IPS-20b (cell line): ENCODE measurements at regions not wholly inside any gene's neighbourhood (a gene's known extent, or its start where the extent isn't known, plus 50 kb on each side); places are given as distances from the start of the nearest gene placed in this dataset.

Experiments
- H3K27ac ChIP-seq: one replicate; pipeline ENCODE4 v1.5.1; 2013; ENCODE audit warnings: low read length
- H3K27me3 ChIP-seq: 2 replicates; pipeline ENCODE4 v1.6.1; 2013; ENCODE audit warnings: mild to moderate bottlenecking, low read length, inconsistent platforms; ENCODE audit not compliant: insufficient read depth
- H3K36me3 ChIP-seq: 2 replicates; pipeline ENCODE4 v1.6.1; 2013; ENCODE audit warnings: low read depth, mild to moderate bottlenecking, inconsistent platforms, low read length, moderate library complexity; ENCODE audit not compliant: insufficient read depth
- H3K4me1 ChIP-seq: 2 replicates; pipeline ENCODE4 v1.6.1; 2013; ENCODE audit warnings: mild to moderate bottlenecking, control low read depth, inconsistent platforms, low read length, moderate library complexity; ENCODE audit not compliant: insufficient read depth
- H3K4me3 ChIP-seq: 2 replicates; pipeline ENCODE4 v1.5.1; 2013; ENCODE audit warnings: mild to moderate bottlenecking, low read length, inconsistent platforms
- H3K9ac ChIP-seq: 2 replicates; pipeline ENCODE4 v1.6.1; 2013; ENCODE audit warnings: low read depth, mild to moderate bottlenecking, inconsistent platforms, low read length, moderate library complexity
- H3K9me3 ChIP-seq: 2 replicates; pipeline ENCODE4 v1.6.1; 2013; ENCODE audit warnings: mild to moderate bottlenecking, low read depth, low read length, inconsistent platforms; ENCODE audit not compliant: insufficient read depth

DNA sequence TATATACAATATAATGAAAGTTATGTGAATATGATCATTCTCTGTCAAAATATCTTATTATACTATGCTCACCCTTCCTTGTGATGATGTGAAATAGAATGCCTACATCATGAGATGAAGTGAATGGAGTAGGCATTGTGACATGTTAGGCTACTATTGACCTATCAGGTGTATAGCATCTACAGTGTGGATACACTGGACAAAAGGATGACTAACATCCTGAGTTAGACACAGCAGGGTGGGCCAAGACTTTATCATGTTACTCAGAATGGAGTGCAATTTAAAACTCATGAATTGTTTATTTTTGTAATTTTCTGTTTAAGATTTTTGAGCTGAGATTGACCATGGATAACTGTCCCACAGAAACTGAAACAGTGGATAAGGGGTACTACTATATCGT lies 53.4 kb upstream of the NAV3 start:
- Histone ChIP-seq H3K27me3 (peaks cover 47% of the 10 kb centered on the region), H3K27ac (no peak overlapping the region), H3K9ac (no peak overlapping the region), H3K4me1 (peaks cover 9% of the 10 kb centered on the region; the same call in 1 of the 2 replicates), H3K4me3 (no peak overlapping the region), H3K36me3 (no peaks in the 10 kb centered on the region), H3K9me3 (no peaks in the 10 kb centered on the region)

DNA sequence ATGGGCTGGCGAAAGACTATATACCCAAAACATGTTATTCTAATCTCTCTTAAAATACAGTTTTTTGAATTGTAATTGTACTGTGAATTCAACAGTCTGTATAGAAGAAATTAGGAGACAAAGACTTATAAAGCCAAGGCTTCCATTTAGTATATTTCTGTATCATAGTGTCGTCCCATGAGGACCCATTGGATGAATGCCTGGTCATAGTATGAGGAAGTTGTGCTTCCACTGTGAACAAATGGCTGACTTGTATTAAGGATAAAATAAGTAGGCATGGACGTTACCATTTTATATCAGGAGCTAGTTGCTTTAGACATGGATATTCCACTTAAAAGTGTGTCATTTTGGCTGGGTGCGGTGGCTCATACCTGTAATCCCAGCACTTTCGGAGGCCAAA lies 55.9 kb upstream of the NAV3 start:
- Histone ChIP-seq H3K9me3 (no peaks in the 10 kb centered on the region), H3K4me3 (no peak overlapping the region), H3K27ac (no peak overlapping the region), H3K4me1 (no peaks in the 10 kb centered on the region), H3K36me3 (no peaks in the 10 kb centered on the region), H3K27me3 (peaks cover 22% of the 10 kb centered on the region), H3K9ac (no peak overlapping the region)

- Histone ChIP-seq H3K4me1 (no peaks in the 10 kb centered on the region), H3K9me3 (no peaks in the 10 kb centered on the region), H3K9ac (no peak overlapping the region), H3K27me3 (peaks cover 7% of the 10 kb centered on the region; the same call in 1 of the 2 replicates), H3K27ac (no peak overlapping the region), H3K4me3 (no peak overlapping the region), H3K36me3 (no peaks in the 10 kb centered on the region)
Observed at GRCh38 chr12:77772676-77773298, 57.9 kb upstream of the NAV3 start.

- Histone ChIP-seq H3K4me1 (no peaks in the 10 kb centered on the region), H3K27me3 (no peaks in the 10 kb centered on the region), H3K36me3 (no peaks in the 10 kb centered on the region), H3K9me3 (no peaks in the 10 kb centered on the region), H3K9ac (no peak overlapping the region), H3K4me3 (no peak overlapping the region), H3K27ac (no peak overlapping the region)
Observed at GRCh38 chr12:77768558-77768957, 62.1 kb upstream of the NAV3 start.

DNA sequence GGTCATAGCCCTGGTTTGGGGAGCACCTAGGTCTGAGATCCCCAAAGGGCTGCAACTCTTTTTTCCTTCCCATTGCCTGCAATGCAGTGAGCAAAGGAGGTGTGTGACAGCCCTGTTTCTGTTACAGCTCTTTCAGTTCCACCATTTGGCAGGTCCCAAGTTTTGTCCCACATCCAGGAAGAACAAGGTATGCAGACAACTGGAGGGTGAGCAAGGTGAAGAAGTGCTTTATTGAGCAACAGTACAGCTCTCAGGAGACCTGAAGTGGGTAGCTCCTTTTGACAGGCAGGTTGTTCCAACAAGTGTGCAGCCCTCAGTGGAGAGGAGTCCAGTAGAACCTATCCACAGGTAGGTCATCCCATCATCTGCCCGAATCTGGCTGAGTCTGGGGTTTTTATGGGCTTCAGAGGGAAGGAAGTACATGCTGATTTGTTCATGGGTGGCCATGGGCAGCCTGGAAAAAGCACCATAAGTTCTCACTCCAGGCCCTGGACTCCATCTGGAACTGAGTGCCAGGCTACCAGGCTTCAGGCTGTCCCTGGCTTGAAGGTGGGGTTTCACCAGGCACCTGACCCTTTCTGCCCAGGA lies 62.8 kb upstream of the NAV3 start:
- no peaks in the 10 kb centered on the region for H3K9me3 ChIP-seq
- no peaks in the 10 kb centered on the region for H3K36me3 ChIP-seq
- H3K4me3 ChIP-seq = no peak overlapping the region
- H3K4me1 ChIP-seq = no peaks in the 10 kb centered on the region
- no peak overlapping the region for H3K9ac ChIP-seq
- no peaks in the 10 kb centered on the region for H3K27me3 ChIP-seq
- no peak overlapping the region for H3K27ac ChIP-seq

DNA sequence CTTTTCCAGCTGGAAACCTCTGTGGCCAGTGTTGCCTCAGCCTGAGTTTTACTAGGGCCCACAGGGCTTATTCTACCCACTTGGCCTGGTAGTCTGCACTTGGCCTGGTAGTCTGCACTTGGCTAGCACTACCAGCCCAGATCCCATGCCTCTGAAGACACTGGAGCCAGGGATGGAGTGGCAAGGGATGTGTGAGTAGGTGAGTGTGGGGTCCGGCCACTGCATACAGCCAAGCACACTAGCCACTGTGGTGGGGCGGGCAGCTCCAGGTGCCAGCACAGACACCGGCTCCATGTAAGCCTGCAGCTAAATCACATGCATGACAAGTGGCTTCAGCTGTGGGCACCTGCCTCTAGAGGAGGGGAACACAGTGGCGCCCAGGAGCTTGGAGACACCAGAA lies 63.4 kb upstream of the NAV3 start:
- Histone ChIP-seq H3K4me1 (no peaks in the 10 kb centered on the region), H3K4me3 (no peak overlapping the region), H3K27ac (no peak overlapping the region), H3K36me3 (no peaks in the 10 kb centered on the region), H3K27me3 (no peaks in the 10 kb centered on the region), H3K9me3 (no peaks in the 10 kb centered on the region), H3K9ac (no peak overlapping the region)

DNA sequence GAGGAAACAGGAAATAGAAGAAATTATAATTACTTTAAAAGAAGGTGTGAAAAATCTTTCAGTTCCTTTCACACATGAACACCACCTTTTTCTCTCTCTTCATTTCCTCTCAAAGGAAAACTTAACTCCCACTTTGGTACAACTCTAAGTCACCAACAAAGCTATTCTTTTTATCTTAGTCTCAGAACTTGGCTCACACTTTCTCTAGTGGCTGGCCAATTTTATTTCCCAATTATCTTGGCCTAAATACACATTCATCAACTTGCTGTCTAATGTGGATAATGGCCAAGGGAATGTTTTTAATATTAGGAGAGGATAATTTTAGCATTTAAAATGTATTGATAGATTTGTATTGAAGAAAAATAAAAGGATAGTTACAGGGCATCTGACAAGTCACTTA lies 64.5 kb upstream of the NAV3 start:
- H3K9ac ChIP-seq = no peak overlapping the region
- no peaks in the 10 kb centered on the region for H3K4me1 ChIP-seq
- no peaks in the 10 kb centered on the region for H3K9me3 ChIP-seq
- H3K4me3 ChIP-seq = no peak overlapping the region
- H3K27ac ChIP-seq = no peak overlapping the region
- no peaks in the 10 kb centered on the region for H3K27me3 ChIP-seq
- H3K36me3 ChIP-seq = no peaks in the 10 kb centered on the region

GRCh38 chr12:77761286-77761685 lies 69.4 kb upstream of the NAV3 start:
- no peak overlapping the region for H3K9ac ChIP-seq
- no peaks in the 10 kb centered on the region for H3K27me3 ChIP-seq
- H3K9me3 ChIP-seq = no peaks in the 10 kb centered on the region
- H3K27ac ChIP-seq = no peak overlapping the region
- H3K4me1 ChIP-seq = peaks cover 8% of the 10 kb centered on the region
- H3K4me3 ChIP-seq = no peak overlapping the region
- no peaks in the 10 kb centered on the region for H3K36me3 ChIP-seq

DNA sequence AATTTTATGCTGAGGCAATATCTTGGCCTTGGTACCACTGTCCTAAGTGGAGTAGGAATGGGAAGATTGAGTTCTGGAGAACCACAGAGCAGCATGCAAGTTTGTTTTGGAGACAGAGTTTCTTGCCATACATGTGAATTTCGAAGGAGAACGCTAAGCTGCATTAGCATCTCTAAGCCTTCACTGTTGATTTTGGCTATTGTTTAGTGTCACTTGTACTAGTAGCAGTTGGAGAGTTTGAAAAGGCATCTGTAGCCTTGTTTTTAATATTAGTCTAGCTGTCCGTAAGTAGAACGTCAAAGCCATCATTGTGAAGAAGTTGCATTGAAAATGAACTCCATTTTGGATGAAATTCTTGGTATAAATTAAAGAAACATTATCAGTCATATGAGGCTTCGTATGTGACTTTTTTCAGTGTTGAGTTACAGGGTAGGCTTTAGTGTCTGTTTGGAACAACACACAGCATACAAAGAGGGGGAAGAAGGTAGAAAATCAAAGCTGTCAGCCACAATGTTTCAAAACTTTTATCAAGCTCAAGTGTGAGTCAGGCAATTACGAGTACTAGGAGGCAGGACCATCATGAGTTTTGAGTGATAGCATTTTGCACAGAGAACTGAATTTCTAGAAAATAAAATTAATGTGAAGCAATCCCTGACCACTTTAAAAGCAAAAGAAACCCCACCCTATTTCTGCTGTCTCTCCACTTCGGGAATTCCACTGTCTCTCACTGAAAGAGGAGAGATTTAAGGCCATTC lies 70.2 kb upstream of the NAV3 start:
- Histone ChIP-seq H3K9me3 (no peaks in the 10 kb centered on the region), H3K27ac (no peak overlapping the region), H3K36me3 (no peaks in the 10 kb centered on the region), H3K4me1 (peaks cover 8% of the 10 kb centered on the region), H3K27me3 (no peaks in the 10 kb centered on the region), H3K9ac (no peak overlapping the region), H3K4me3 (no peak overlapping the region)

DNA sequence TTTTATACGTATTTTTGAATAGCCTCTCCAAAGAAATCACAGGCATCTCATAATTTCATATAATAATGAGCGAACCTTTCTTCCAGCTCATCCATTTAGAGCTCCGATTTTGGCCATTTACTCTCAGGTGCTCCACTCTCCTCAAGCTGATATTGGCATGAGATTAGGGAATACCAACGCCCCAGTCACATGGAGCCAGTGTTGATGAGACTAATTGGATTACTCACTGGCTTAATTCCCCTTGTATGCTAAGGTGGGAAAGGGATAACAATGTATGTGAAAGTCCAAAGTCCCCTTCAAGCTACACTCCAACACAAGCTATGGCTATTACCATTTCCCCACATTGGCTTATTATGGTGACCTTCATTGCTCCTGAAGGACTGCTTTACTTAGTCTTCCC lies 76.6 kb upstream of the NAV3 start:
- Histone ChIP-seq H3K27ac (no peak overlapping the region), H3K4me1 (peaks cover 3% of the 10 kb centered on the region; the same call in 1 of the 2 replicates), H3K4me3 (no peak overlapping the region), H3K9me3 (no peaks in the 10 kb centered on the region), H3K36me3 (no peaks in the 10 kb centered on the region), H3K9ac (no peak overlapping the region), H3K27me3 (no peaks in the 10 kb centered on the region)

DNA sequence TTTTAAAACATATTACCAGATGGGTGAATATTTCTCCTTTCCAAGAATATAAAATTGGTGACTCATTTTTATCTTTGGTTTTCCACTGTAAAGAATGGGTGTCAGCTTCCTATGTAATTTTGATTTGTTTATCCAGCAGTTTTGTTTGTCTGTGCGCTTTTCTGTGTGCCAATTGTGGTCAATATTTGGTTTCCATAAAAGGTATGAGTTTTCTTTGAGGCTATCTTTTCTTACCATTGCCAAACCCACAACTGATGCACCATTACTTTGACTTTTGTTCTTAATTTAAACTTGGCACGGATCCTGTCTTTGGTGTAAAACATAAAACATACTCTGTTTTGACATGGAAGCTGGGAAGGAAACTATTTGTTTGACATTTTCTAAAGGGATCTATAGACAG lies 78.8 kb upstream of the NAV3 start:
- Histone ChIP-seq H3K9ac (no peak overlapping the region), H3K4me3 (no peak overlapping the region), H3K36me3 (no peaks in the 10 kb centered on the region), H3K9me3 (no peaks in the 10 kb centered on the region; the same call in 1 of the 2 replicates), H3K27ac (no peak overlapping the region), H3K4me1 (peaks cover 3% of the 10 kb centered on the region; the same call in 1 of the 2 replicates), H3K27me3 (no peaks in the 10 kb centered on the region)

DNA sequence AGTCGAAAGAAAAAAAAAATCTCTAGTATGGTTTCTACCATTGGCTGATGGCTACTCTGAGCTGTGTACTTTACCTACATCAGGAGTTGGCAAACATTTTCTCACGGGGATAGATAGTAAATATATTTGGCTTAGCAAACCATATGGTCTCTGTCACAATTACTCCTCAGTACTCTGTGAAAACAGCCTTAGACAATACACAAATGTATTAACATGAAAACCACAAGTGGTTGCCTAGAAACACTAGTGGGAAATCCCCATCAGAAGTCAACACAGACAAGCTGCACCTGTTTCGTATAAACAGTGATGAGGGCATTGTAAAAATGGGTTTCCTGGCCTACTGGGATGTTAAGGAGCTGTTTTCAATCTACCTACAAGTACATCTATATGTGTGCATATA lies 84.6 kb upstream of the NAV3 start:
- Histone ChIP-seq H3K9me3 (no peaks in the 10 kb centered on the region; the same call in 1 of the 2 replicates), H3K27me3 (no peaks in the 10 kb centered on the region), H3K4me3 (no peak overlapping the region), H3K4me1 (peaks cover 3% of the 10 kb centered on the region; the same call in 1 of the 2 replicates), H3K36me3 (no peaks in the 10 kb centered on the region), H3K9ac (no peak overlapping the region), H3K27ac (no peak overlapping the region)
